NCI-H446 (cell line): ENCODE measurements at regions not wholly inside any gene's neighbourhood (a gene's known extent, or its start where the extent isn't known, plus 50 kb on each side); places are given as distances from the start of the nearest gene placed in this dataset.

Source experiments
- DNase-seq, 2 experiments: peaks; one replicate each; lab custom pipeline; 2025; lab: John Stamatoyannopoulos, UW

DNA sequence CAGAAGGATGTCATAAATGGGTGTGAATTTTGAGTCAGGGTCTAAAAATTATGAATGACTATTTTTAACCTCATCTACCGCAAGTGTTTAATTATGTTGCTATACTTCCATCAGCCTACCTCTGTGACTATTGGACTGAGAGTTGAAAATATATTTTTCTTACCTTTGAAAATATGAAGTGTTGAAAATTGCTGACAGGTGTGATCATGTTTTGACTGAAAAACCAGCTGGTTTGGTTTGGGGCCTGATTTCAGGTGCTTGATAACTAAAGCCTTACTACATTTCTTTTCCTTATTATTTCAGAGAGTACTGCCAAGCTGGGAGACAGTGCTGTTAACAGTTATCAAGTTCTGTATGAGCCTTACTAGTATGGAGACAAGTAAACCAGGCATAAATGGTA, 107.2 kb upstream of the DUSP10 start:
- DNase-seq = no peak

DNA sequence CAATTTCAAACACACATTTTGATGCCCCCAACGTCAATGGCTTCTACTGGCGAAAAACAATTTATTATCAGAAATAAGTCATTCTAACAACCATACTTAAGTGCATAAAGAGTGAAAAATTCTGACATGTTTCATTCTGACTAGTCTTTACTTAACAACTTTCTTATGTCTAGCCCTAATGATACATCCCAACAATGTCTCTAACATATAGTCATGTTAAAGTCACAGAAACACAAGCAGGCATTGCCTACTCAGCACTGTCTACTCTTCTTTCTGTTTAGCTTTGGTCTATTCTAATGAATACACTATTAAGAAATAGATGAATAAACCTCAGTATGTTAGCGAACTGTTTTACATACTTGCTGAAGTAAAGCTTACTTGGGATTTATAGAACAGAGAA, 105.8 kb upstream of the DUSP10 start:
- no peak for DNase-seq

DNA sequence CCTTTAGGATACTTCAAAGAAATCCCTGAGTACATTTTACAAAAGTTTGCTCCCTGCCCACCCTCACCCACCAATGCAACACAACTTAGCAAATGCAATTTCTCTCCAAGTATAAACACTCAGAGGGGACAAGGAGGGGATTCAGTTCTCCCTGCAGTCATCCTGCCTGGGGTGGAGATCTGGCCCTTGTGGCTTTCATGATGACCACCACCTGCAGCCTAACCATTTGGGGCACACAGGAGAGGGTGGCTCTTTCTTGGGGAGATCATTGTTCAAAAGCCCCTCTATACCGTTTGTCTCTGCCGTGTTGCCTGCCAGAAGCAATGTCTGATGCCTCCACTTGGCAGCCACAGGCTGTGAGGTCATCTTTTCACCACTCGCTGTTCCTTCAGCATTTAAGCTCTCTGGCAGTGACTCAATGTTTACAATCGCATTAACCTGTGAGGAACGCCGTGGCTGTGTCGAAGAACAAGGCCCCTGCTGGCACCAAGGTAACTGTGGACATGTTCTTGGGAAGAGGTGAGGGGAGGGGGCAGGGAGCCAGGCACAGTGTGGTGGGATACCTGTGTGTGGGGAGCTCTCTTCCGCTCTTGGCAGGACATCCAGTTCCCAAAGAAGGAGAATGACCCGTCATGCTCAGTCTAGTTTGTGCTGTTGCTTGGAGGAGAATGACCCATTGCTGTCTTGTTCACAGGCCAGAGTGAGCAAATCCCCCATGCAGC, 103.9 kb upstream of the DUSP10 start:
- DNase-seq = peak; percentile 25 to 78

DNA sequence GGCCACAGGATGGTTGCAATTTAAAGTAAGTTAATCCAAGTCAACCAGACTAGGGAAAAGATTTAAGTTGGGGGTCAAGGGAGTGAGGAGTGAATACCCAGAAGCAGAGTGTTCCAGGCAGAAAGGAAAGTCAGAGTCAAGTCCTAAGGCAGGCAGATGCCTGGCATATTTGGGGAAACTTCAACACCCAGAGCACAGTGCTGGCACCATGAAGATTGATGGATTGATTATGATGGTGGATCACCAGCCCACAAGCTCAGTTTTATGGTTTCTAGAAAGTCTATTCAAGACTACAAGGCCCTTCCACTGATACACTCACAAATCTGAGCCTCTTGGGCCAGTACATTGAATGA, 100.1 kb upstream of the DUSP10 start:
- DNase-seq = no peak

DNA sequence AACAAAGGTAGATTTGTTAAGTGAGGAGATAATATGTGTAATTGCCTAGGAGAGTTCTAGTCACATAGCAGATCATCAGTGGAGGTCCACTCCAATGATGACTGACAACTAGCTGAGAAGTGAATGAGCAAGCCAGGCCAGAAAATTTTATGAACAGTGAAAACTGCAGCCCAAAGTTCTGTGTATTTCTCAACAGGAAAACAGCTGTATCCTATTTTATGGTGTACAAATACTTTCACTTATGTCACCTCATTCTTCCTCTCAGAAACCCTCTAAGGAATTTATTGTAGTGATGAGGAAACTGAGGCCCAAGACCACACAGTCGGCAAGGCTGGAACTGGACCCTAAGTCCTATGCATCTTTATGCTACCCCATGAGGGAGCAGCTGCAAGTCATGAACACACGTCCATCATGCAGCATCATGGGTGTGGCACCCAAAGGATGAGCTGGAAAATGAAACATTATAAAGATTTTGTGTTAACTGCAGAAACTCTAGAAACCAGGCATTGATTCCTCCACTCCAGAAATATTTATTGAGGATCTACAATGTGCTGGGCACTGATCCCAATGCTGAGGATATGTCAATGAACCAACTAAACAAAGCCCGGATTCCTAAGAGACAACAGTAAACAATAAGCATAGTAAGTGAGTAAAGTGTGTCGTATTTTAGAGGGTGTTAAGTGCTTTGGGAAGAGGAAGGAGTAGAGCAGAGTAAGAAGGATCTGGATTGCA, 99.5 kb upstream of the DUSP10 start:
- no peak for DNase-seq

DNA sequence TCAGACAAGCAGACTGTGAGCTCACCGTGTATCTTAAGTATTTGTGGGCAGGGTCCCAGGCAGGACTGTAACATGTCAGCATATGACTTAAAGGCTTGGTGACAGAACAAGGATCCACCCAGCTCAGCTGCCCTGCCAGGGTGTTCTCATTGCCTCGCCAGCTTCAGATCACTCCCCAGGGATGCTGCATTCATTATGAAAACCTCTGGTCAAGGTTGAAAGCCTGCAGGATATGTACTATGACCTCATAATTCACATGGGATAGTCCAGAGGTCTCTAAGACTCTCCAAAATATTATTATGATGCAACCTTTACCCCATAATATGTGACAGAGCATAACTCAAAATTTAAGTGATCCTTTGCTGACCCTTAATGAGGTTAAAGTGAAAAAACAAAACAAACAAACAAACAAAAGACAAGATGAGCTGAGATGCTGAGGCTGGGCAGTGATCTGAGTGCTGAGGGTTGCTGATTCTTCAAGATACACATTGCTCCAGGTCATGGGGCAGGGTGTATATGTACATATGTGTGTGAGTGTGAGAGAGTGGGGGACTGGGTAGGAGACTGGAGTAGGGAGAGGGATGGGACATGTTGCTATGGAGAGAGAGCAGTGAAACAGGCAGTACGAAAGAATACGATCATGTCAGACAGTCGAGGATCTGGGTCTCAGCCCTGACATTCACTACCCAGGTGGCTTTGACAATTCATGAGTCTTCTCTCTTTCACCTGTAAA, 98.8 kb upstream of the DUSP10 start:
- DNase-seq = no peak

DNA sequence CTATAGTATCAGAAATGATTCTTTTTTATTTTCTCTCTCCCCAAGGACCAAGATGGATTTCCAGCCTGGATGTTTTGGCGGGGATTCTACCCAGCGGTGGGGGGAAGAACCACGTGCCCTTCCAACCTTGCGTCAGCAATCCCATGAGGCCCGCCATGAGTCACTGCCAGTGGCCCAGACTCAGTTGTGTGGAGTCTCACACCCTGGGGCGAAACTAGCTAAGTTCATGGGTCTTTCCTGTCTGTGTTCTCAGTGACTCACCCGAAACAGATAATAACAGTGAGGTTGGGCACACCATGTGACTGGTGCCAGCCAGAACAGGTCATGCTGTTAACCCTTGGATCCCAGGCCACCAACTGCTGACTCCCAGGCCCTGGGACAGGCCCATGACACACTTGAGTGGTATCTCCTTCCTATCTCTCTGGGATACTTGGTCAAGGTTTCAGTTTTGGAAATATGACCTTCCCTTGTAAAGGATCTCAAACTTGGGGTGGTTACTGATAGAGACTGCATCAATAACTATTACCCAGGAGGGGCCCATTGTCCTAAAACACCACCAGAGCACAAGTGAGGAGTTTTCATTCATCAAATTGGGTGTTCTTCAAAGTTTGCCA, 98.0 kb upstream of the DUSP10 start:
- no peak for DNase-seq

DNA sequence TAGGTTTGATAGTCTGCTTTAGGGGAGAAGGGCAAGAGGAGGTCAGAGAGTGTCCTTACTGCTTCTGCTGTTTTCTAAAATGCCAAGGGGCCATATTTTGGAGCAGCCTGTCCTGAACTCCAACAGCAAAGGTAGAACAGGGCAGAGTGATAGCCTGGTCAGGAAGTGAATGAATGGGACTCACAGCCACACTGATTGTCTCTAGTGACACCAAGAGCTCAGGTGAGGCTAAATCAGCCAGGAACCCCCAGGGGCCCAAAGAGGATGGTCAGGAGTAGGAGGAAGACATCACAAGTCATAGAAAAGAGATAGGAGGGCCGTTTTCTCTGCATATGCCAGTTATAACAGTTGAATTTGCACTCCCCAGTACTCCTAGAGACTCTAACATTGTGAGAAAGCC, 97.4 kb upstream of the DUSP10 start:
- no peak for DNase-seq

DNA sequence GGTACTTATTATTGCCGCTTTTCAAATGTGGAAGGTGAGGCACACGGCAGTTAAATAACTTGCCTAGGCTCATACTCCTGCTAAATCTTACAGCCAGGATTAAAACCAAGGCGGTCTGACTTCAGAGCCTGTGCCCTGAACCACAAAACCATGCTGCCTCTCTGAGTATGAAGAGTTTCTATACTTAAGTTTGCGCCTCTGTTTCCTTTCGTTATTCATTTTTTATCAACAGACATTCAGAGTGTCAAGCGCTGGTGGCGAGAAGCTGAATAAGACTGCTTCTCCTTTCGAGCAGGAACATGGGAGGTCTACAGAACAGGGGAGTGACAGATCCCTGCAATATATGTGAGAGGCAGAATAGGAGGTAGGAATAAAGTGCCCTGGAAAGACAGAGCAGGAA, 96.0 kb upstream of the DUSP10 start:
- DNase-seq = no peak

DNA sequence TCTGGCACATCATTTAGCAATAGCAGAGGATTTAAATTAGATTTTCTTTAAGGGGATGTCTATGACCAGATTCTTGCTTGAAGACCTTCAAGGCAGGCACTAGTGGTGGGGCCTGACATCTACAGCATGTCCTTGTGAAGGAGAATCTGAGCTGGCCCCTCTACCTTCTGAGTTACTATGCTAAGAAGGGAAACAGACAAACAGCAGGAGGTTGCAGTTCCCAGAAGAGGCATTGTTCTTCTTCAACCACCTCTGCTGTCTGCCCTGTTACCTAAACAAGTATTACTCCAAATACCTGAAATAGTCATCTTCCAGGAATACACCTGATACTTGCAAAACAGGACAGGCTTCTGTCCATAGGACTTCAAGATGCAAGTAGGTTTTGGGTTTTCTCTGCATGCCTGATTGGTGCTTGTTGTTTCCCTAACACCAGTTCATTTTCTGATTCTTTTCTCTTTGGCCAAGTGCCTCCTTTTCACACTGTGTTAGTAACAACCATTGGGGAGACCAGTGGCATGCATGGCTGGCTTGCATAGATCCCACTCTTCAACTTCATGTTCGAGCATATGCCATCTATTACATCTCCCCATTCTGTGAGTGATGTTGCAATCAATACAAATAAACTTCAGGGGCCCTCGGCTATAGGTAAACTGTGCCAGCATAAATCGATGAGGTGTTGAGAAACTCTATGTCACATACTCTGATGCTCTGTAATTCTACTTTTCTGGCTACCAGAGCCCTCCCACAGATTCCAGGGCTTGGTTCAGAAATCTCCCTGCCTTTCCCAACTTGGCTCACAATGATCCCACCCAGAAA, 93.0 kb upstream of the DUSP10 start:
- DNase-seq = no peak

DNA sequence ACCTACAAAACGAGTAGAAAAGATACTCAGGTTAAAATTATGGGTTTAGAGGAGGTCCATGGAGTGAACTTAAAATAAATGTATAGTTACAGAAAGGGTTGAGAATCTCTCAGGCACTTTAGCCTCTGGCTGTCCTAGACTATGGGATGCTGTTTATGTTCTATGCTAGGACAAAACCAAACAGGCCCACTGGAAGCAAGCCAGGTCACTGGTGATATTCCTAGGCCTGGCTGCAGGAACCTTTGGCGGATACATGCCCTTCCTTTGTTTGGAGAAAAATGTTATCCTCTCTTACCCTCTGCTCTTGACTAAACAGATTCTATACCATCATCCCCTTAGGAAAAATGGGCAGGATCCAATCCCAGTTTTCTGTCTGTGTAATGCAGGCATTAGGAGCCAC, 90.7 kb upstream of the DUSP10 start:
- peak in 1 of 2 experiments; percentile 28 for DNase-seq

DNA sequence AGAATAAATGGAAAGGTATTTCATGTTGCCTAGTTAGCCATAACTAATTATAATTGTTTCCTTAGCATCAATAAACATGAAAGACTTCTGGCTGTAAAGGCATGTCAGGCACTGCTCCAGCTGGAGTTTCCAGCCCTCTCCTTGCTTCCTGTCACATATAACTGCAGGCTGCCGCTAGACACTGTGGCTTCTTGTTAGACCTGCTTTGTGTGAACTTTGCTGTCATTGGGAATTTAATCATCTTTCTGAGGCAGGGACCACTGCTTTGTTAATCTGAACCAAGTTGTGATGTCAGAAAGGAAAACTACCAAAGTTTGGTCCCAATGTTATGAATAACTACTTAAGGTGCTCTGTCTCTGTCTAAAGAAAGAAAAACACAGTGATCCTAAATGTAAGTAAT, 90.3 kb upstream of the DUSP10 start:
- DNase-seq = no peak

DNA sequence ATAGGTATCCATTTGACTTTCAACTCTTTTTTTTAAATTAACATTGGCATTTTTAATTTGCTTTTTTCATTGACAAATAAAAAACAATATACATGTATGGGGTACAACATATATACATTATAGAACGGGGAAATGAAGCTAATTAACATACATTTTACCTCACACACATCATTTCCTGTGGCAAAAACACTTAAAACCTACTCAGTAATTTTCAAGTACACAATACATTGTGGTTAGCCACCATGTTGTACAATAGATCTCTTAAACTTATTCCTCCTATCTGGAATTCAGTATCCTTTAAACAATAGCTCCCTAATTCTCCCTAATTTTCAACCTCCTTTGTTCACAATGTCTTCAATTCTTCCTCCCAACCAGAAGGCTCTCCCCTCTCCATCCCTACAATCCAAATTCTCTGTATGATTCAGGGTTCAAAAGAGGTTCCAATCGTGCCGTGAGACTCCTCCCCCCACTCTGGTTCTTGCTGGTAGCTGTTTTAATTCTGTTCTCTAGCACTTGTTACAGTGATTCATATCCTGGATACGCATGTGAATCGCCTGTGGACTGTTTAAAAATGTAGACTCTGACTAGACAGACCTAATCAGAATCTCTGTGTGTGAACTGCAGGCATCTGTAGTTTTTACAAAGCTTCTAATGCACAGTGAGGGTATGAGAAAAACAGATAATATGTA, 87.6 kb upstream of the DUSP10 start:
- no peak for DNase-seq

DNA sequence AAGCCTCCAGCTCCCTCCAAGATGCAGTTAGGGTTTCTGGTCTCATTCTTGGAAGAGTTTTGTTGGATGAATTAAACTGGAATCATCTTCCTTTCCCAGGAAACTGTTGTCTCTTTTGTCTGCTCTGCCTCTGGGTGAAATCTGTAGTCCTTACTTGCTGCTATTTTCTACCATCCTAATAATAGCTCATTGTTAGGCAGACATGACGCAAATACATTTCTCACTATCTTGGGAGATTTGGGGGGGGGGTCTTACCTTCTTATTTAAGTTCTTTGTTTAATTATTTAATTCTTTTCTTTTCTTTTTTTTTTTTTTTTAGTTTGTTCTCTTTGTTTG, 85.4 kb upstream of the DUSP10 start:
- peak in 1 of 2 experiments; percentile 30 for DNase-seq

DNA sequence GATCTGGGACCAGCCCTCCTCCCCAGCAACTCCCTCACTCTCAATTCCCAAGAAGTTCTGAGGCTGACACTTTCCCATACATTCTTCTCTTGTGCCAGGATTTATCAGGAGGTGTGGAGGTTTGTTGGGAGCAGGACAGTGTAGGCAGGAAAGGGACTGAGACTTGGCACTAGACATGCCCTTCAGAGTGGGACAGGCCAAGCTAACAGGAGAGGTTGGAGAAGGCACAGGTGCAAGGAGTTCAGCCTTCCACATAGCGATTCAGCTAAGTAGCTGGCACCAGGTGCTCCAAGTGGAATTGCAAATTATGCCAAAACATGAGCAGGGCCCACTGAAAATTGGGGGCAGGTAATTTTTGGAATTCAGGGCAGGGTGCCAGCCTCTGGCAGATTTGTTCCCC, 83.0 kb upstream of the DUSP10 start:
- no peak for DNase-seq

DNA sequence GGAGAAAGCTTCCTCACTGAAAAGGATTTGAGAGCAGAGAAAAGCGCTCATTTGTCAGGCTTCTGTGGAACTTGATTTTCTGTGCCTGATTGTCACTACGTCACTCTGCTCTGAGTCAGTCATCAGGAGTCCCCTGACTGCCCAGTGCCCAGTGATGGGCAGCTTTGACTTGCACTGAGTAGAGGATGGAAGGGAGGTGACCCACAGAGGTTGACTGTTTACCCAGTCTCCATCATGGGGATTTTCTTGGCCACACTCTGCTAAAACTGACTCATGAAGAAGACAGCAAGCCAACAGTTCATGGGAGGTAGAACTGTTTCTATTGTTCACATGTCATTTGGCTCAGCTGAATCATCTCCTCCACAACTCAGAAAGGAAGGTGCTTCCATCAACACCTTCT, 82.1 kb upstream of the DUSP10 start:
- peak in 1 of 2 experiments; percentile 35 for DNase-seq

DNA sequence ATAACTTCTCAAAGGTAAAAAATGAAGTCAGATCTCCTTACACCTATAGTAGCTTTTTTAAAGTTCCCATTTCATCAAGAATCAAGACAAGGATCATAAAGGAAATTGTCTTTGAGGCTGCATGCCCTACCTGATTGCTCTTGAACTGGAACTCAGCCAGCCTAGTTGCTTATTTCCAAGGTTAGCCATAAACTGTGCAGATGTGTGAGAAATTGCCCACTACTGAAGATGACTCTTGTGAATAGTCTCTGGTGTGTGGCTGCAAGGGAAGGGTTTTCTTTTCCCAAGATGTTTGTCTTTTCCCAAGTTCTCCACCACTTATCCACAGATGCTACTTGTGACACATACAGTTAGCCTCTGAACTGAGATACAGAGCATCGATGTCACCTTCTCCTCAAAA, 81.7 kb upstream of the DUSP10 start:
- DNase-seq = no peak

DNA sequence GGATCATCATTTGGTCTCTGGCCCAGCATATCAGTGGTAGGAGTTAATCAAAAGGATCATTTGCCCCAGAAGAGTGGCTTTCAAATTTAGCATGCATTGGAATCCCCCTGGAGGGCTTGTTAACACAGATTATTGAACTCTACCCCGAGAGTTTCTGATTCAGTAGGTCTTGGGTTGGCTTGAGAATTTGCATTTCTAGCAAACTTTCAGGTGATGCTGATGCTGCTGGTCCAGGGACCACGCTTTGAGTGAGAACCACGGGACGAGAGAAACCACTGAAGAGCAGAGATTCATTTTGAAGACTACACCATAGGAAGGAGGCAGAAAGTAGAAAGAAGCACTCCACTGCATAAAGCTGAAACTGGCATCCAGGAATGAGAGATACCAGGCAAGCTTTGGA, 81.3 kb upstream of the DUSP10 start:
- no peak for DNase-seq

DNA sequence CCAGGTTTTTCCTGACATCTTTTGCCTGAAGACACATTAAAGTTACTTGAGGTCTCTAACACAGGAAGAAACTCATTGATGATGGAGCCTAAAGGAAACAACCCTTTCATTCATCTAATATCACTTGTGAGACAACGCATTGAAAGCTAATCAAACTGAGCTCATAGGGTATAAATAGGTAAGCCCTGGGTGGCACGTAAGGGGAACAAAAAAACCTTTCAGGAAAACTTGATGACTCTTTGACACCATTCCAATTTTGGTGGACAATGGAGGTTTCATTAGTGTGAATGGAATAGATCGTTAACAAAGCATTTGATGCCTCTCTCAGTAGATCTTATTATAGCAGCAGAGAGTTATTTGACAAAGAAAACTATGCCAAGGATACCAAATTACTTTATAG, 80.7 kb upstream of the DUSP10 start:
- DNase-seq = no peak

DNA sequence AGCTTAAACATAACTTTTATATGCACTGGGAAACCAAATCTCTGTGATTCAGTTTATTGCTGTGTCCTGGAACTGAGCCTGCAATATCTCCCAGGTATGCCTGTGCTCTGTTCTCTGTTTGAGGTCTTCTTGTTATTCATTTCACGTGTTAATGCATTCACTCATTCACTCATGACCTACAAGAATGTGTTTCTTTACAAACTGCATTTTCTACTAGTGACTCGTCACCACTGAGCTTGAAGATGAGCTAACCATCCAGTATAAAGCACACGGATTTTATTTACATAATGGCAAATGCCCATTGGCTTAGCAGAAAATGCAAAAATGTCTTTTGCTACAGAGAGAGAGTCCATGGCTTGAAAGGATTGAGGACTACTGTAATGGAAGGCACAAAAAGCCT, 75.0 kb upstream of the DUSP10 start:
- DNase-seq = no peak

DNA sequence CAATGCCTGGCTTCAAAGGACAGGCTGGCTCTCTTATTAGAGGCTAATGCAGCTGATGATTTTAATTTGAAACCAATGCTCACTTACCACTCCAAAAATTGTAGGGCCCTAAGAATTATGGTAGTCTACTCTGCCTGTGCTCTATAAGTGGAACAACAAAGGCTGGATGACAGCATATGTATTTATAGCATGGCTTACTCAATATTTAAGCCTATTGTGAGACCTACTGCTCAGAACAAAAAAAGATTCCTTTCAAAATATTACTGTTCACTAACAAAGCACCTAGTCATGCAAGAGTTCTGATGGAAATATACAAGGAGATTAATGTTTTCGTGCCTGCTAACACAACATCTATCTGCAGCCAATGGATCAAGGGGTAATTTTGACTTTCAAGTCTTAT, 73.8 kb upstream of the DUSP10 start:
- DNase-seq = no peak

DNA sequence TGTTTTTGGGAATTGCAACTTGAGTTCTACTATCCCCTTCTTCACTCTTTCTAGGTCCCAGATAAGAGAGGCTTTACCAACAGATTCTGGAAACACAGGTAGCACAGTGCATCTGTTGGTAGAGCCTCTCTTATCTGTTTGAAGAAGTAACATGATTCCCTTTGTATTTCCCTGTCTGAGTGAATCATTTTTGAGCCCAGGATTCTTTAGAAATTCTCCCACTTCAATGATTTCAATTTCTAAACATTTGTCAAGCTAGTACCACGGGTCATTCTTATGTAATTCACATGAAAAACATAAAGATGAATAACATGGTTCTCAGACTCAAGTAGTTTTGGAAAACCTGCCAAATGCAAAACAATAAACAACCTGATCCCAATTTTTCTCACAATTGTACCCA, 72.0 kb upstream of the DUSP10 start:
- DNase-seq = no peak
